GM23248 (cell line): ENCODE measurements at regions not wholly inside any gene's neighbourhood (a gene's known extent, or its start where the extent isn't known, plus 50 kb on each side); places are given as distances from the start of the nearest gene placed in this dataset.
A peak's percentile ranks its signal among the peaks of the same experiment; 100 is the strongest.

Experiments
- DNase-seq: peaks from one replicate; pipeline ENCODE4 v3.0.0-alpha.2; 2015
- H2AFZ ChIP-seq: fragments of 200-600 bp; sonication (generic); 2 replicates; pipeline ENCODE4 v1.6.1; 2016; ENCODE audit warnings: antibody characterized with exemption
- H3F3A ChIP-seq: fragments of 200-600 bp; sonication (generic); 2 replicates; pipeline ENCODE4 v1.6.1; 2016; ENCODE audit warnings: mild to moderate bottlenecking, antibody characterized with exemption, mixed run types; ENCODE audit not compliant: insufficient read depth
- H3K27ac ChIP-seq: fragments of 200-600 bp; sonication (generic); 2 replicates; pipeline ENCODE4 v1.5.1; 2016; ENCODE audit warnings: mild to moderate bottlenecking
- H3K27me3 ChIP-seq: fragments of 200-600 bp; sonication (generic); replicated peaks from 2 replicates; pipeline ENCODE4 v1.6.1; 2016; ENCODE audit warnings: mild to moderate bottlenecking; ENCODE audit not compliant: insufficient read depth
- H3K36me3 ChIP-seq: fragments of 200-600 bp; sonication (generic); 2 replicates; pipeline ENCODE4 v1.6.1; 2016; ENCODE audit warnings: low read depth, mild to moderate bottlenecking
- H3K4me1 ChIP-seq: fragments of 200-600 bp; sonication (generic); 2 replicates; pipeline ENCODE4 v1.6.1; 2016; ENCODE audit warnings: mild to moderate bottlenecking; ENCODE audit not compliant: insufficient read depth
- H3K4me2 ChIP-seq: fragments of 200-600 bp; sonication (generic); one replicate; pipeline ENCODE4 v1.6.1; 2016; ENCODE audit warnings: mild to moderate bottlenecking; ENCODE audit not compliant: unreplicated experiment
- H3K4me3 ChIP-seq: fragments of 200-600 bp; sonication (generic); 2 replicates; pipeline ENCODE4 v1.5.1; 2016; ENCODE audit warnings: mild to moderate bottlenecking
- H3K79me2 ChIP-seq: fragments of 200-600 bp; sonication (generic); 2 replicates; pipeline ENCODE4 v1.6.1; 2016; ENCODE audit warnings: mild to moderate bottlenecking; ENCODE audit not compliant: insufficient read depth
- H3K9ac ChIP-seq: fragments of 200-600 bp; sonication (generic); 2 replicates; pipeline ENCODE4 v1.6.1; 2016; ENCODE audit warnings: mild to moderate bottlenecking
- H3K9me2 ChIP-seq: fragments of 200-600 bp; sonication (generic); 2 replicates; pipeline ENCODE4 v1.6.1; 2016; ENCODE audit warnings: mixed run types, mild to moderate bottlenecking, moderate library complexity; ENCODE audit not compliant: insufficient read depth
- H3K9me3 ChIP-seq: fragments of 200-600 bp; sonication (generic); one replicate; pipeline ENCODE4 v1.6.1; 2017; ENCODE audit warnings: low read depth
- H4K20me1 ChIP-seq: fragments of 200-600 bp; sonication (generic); 2 replicates; pipeline ENCODE4 v1.6.0; 2016; ENCODE audit not compliant: insufficient read depth
- EZH2 ChIP-seq: fragments of 200-600 bp; sonication (generic); IDR thresholded peaks from 2 replicates; pipeline ENCODE4 v1.6.1; 2018; ENCODE audit warnings: antibody characterized with exemption, mild to moderate bottlenecking; ENCODE audit not compliant: insufficient read depth, poor library complexity, severe bottlenecking
- EZH2phosphoT487 ChIP-seq: fragments of 200-600 bp; sonication (generic); IDR thresholded peaks from 2 replicates; pipeline ENCODE4 v1.6.1; 2018; ENCODE audit warnings: antibody characterized with exemption, moderate library complexity, mild to moderate bottlenecking, low read depth; ENCODE audit not compliant: insufficient read depth
- WGBS, 2 experiments: methylation state at CpG; one replicate each; pipeline ENCODE4 v1.1.6; 2015 to 2017; ENCODE audit warnings: low lambda C conversion rate in 2 of 2, low coverage in 1 of 2; ENCODE audit errors: missing lambda C conversion rate in 2 of 2; 5-methylcytosine and 5-hydroxymethylcytosine counted together
- in situ Hi-C: fragments of 300-500 bp; cut with MboI; formaldehyde crosslinking; loops from 2 replicates; pipeline ENCODE4 v1.15.0; 2020

DNA sequence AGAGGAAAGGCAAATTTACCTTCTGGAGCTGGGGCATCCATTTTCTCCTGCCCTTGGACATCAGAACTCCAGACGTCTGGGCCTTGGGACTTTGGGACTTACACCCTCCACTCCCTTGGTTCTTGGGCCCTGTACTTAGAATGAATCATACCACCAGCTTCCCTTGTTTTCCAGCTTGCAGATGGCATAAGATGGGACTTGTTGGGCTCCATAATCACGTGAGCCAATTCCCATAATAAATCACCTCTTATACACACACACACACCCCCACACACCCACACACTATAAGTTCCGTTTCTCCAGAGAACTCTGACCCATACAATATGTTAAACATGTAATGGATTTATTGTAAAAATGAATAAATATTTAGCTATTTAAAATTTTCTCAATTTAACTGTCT is 185.7 kb downstream of the GIPC2 start:
- Histone ChIP-seq H2AFZ (no peak overlapping the region), H3K27me3 (no peaks in the 10 kb centered on the region), H3F3A (peaks cover 9% of the 10 kb centered on the region), H3K27ac (no peak overlapping the region), H3K9me3 (no peaks in the 10 kb centered on the region), H4K20me1 (no peaks in the 10 kb centered on the region), H3K9me2 (peaks cover 6% of the 10 kb centered on the region; the same call in 1 of the 2 replicates), H3K4me2 (no peak overlapping the region), H3K4me3 (no peak overlapping the region), H3K4me1 (peaks cover 11% of the 10 kb centered on the region), H3K9ac (no peak overlapping the region), H3K36me3 (no peaks in the 10 kb centered on the region), H3K79me2 (no peaks in the 10 kb centered on the region)
- in situ Hi-C loops = no loop called here
- TF ChIP-seq EZH2 (no peak), EZH2phosphoT487 (no peak)
- DNase-seq = no peak
- WGBS, 2 experiments = 74 to 92% methylated on average over 3 of the region's 3 CpGs

DNA sequence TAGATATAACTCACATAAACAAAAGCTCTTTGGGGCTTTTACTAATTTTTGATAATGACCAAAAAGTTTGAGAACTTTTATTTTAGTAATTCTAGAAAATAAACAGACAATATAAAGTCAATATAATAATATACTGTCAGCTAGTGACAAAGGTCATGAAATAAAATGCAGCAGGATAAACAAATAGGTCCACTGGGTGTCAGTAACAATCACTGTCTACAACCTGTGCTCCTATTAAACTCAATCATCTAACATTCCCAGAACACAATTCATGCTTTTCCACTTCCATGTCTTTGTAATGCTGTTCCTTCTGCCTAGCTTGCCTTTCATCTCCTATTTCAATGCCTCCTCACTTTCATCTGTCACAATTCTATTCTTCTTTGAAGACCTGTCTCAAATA is 186.1 kb downstream of the GIPC2 start:
- H3F3A ChIP-seq = peaks cover 9% of the 10 kb centered on the region
- no peaks in the 10 kb centered on the region for H3K27me3 ChIP-seq
- peaks cover 6% of the 10 kb centered on the region; the same call in 1 of the 2 replicates for H3K9me2 ChIP-seq
- H4K20me1 ChIP-seq = no peaks in the 10 kb centered on the region
- H3K36me3 ChIP-seq = no peaks in the 10 kb centered on the region
- H3K79me2 ChIP-seq = no peaks in the 10 kb centered on the region
- H3K4me2 ChIP-seq = no peak overlapping the region
- peaks cover 15% of the 10 kb centered on the region for H3K4me1 ChIP-seq
- H3K9me3 ChIP-seq = no peaks in the 10 kb centered on the region
- H3K9ac ChIP-seq = no peak overlapping the region
- no peak for TF ChIP-seq EZH2
- no peak overlapping the region for H3K4me3 ChIP-seq
- in situ Hi-C loops = no loop called here
- DNase-seq = no peak
- H2AFZ ChIP-seq = no peak overlapping the region
- no peak overlapping the region for H3K27ac ChIP-seq

DNA sequence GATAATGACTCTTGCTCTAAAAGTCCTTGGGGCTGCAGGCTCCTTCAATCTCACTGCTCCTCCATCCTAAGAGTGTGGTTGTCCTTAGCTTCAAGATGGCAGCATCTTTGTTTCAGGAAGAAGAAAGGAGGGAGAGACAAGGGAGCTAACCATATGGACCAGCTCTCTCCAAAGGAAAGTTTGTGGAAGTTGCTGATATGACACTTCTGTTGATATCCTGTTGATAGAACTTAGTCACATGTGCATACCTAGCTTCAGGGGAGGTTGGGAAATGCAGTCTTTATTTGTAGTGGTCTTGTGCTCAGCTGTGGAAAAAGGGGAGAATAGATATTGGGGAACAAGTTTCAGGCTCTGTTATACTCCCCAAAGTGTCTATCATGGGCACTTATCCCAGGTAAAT is 186.9 kb downstream of the GIPC2 start:
- Histone ChIP-seq H3K4me3 (no peak overlapping the region), H2AFZ (no peak overlapping the region), H3F3A (peaks cover 9% of the 10 kb centered on the region), H3K27me3 (no peaks in the 10 kb centered on the region), H3K9me3 (no peaks in the 10 kb centered on the region), H3K4me1 (peaks cover 16% of the 10 kb centered on the region), H3K9me2 (peaks cover 6% of the 10 kb centered on the region; the same call in 1 of the 2 replicates), H3K27ac (no peak overlapping the region), H3K79me2 (no peaks in the 10 kb centered on the region), H3K4me2 (no peak overlapping the region), H3K9ac (no peak overlapping the region), H3K36me3 (no peaks in the 10 kb centered on the region), H4K20me1 (no peaks in the 10 kb centered on the region)
- no peak for DNase-seq
- TF ChIP-seq EZH2 = no peak
- no peak for TF ChIP-seq EZH2phosphoT487
- in situ Hi-C loops = no loop called here

DNA sequence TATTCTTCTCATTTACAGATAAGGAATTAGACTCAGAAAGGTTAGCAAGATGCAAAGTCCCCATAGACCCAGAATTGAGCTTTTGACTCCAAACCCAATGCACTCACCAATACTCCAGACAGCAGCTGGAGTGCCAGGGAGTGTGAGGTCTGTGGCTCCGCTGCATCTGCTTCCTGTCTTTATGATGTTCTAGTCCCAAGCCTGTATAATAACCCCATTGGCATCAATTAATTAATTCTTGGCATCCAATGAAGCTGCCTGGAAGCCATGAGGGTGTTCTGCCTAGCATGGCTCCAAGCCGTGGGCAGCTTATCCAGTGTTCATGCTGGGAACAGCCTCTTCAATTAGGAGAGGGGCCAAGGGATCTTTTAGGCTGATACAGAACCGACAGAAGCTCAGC is 188.7 kb downstream of the GIPC2 start:
- no peak overlapping the region for H2AFZ ChIP-seq
- no peak overlapping the region for H3K9ac ChIP-seq
- no peak for DNase-seq
- 50 to 65% methylated on average over 3 of the region's 3 CpGs for WGBS, 2 experiments
- H3K9me2 ChIP-seq = peaks cover 6% of the 10 kb centered on the region; the same call in 1 of the 2 replicates
- no peaks in the 10 kb centered on the region for H4K20me1 ChIP-seq
- H3K27ac ChIP-seq = no peak overlapping the region
- no peaks in the 10 kb centered on the region for H3K9me3 ChIP-seq
- H3K36me3 ChIP-seq = no peaks in the 10 kb centered on the region
- H3K4me3 ChIP-seq = no peak overlapping the region
- in situ Hi-C loops = no loop called here
- H3K4me1 ChIP-seq = peaks cover 11% of the 10 kb centered on the region
- peaks cover 3% of the 10 kb centered on the region for H3F3A ChIP-seq
- H3K79me2 ChIP-seq = no peaks in the 10 kb centered on the region
- H3K4me2 ChIP-seq = no peak overlapping the region
- H3K27me3 ChIP-seq = no peaks in the 10 kb centered on the region
- TF ChIP-seq EZH2 (no peak), EZH2phosphoT487 (no peak)

DNA sequence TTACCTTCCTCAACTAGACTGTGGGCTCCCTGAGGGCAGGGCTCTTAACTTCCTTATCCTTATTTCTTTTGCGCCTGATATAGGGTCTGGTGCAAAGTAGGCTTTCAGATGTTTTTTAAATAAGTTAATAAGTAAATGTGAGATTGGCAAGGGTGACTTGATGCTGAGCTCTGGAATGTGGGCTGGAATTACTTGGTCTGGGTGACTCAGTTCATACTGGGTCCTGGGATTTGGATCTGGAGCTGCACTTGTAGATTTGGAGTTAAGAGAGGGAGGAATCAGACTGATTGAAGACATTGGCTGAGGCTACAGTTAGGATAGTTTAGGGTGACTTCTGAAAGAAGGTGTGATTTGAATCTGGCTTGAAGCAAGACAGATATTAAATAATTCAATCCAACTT is 190.9 kb downstream of the GIPC2 start:
- H3F3A ChIP-seq = 0 out of 2 replicates have a peak, but pooled peaks cover 5% of the 10 kb centered on the region
- no peak overlapping the region for H2AFZ ChIP-seq
- no peak overlapping the region for H3K4me3 ChIP-seq
- H3K79me2 ChIP-seq = no peaks in the 10 kb centered on the region
- H3K4me2 ChIP-seq = no peak overlapping the region
- DNase-seq = peak; percentile 61
- H3K4me1 ChIP-seq = 0 out of 2 replicates have a peak, but pooled peaks cover 7% of the 10 kb centered on the region
- no peaks in the 10 kb centered on the region for H4K20me1 ChIP-seq
- no peak overlapping the region for H3K9ac ChIP-seq
- no peaks in the 10 kb centered on the region for H3K36me3 ChIP-seq
- H3K27me3 ChIP-seq = no peaks in the 10 kb centered on the region; the same call in 1 of the 2 replicates
- no peaks in the 10 kb centered on the region for H3K9me3 ChIP-seq
- in situ Hi-C loops = no loop called here
- TF ChIP-seq EZH2phosphoT487 (no peak), EZH2 (no peak)
- no peaks in the 10 kb centered on the region for H3K9me2 ChIP-seq
- WGBS, 2 experiments = 71 to 81% methylated on average over 1 of the region's 1 CpG
- H3K27ac ChIP-seq = no peak overlapping the region
